Stimulated activated CD8-positive, alpha-beta memory T cell treated with anti-CD3 and anti-CD28 coated beads, Interleukin-7, amount 100 ng/mL, for 4 hours (primary cell): ENCODE measurements at regions not wholly inside any gene's neighbourhood (a gene's known extent, or its start where the extent isn't known, plus 50 kb on each side); places are given as distances from the start of the nearest gene placed in this dataset.
"Not testable (repeated sequence)": the region's sequence is repeated elsewhere in the genome, so short reads cannot be mapped to it uniquely, and the experiment has no call there.

ENCODE experiments used
- DNase-seq, 2 donors: peaks; one replicate each; pipeline ENCODE4 v3.0.0-alpha.2; 2020; ENCODE audit warnings: low read depth in 2 of 2

- DNase-seq = no peak
Measured at GRCh38 chr13:88223958-88224357, 552.8 kb downstream of the SLITRK5 start.

- no peak for DNase-seq
Measured at GRCh38 chr13:88235441-88235840, 564.3 kb downstream of the SLITRK5 start.

GRCh38 chr13:88246239-88246638 lies 575.1 kb downstream of the SLITRK5 start:
- no peak for DNase-seq

- DNase-seq = no peak
Measured at GRCh38 chr13:88248393-88248792, 577.2 kb downstream of the SLITRK5 start.

GRCh38 chr13:88257706-88258105 lies 586.5 kb downstream of the SLITRK5 start:
- no peak for DNase-seq

- DNase-seq = no peak
Measured at GRCh38 chr13:88263808-88264207, 592.6 kb downstream of the SLITRK5 start.

- no peak for DNase-seq
Measured at GRCh38 chr13:88281841-88282240, 610.7 kb downstream of the SLITRK5 start.

GRCh38 chr13:88285329-88285728 lies 614.2 kb downstream of the SLITRK5 start:
- no peak for DNase-seq

- DNase-seq = no peak
Measured at GRCh38 chr13:88288326-88288725, 617.2 kb downstream of the SLITRK5 start.

- not testable (repeated sequence) for DNase-seq
Measured at GRCh38 chr13:88291731-88292130, 620.6 kb downstream of the SLITRK5 start.

- DNase-seq = no peak
Measured at GRCh38 chr13:88294368-88294767, 623.2 kb downstream of the SLITRK5 start.

GRCh38 chr13:88303157-88303556 lies 632.0 kb downstream of the SLITRK5 start:
- DNase-seq = no peak

GRCh38 chr13:88303605-88304004 lies 632.4 kb downstream of the SLITRK5 start:
- no peak for DNase-seq

- no peak for DNase-seq
Measured at GRCh38 chr13:88314496-88314895, 643.3 kb downstream of the SLITRK5 start.

- no peak for DNase-seq
Measured at GRCh38 chr13:88329066-88329465, 657.9 kb downstream of the SLITRK5 start.

- no peak for DNase-seq
Measured at GRCh38 chr13:88339271-88339741, 668.1 kb downstream of the SLITRK5 start.

GRCh38 chr13:88345171-88345847 lies 674.1 kb downstream of the SLITRK5 start:
- DNase-seq = no peak

GRCh38 chr13:88360761-88361160 lies 689.6 kb downstream of the SLITRK5 start:
- no peak for DNase-seq

- DNase-seq = no peak
Measured at GRCh38 chr13:88369866-88370265, 698.7 kb downstream of the SLITRK5 start.

GRCh38 chr13:88376760-88377388 lies 705.7 kb downstream of the SLITRK5 start:
- no peak for DNase-seq

- no peak for DNase-seq
Measured at GRCh38 chr13:88377852-88378251, 706.7 kb downstream of the SLITRK5 start.

- DNase-seq = no peak
Measured at GRCh38 chr13:88384542-88384941, 713.4 kb downstream of the SLITRK5 start.

- DNase-seq = no peak
Measured at GRCh38 chr13:88395804-88396203, 724.6 kb downstream of the SLITRK5 start.

- no peak for DNase-seq
Measured at GRCh38 chr13:88411696-88412095, 740.5 kb downstream of the SLITRK5 start.
